HG03558 (cell line): ENCODE measurements at regions not wholly inside any gene's neighbourhood (a gene's known extent, or its start where the extent isn't known, plus 50 kb on each side); places are given as distances from the start of the nearest gene placed in this dataset.
"Not testable (repeated sequence)": the region's sequence is repeated elsewhere in the genome, so short reads cannot be mapped to it uniquely, and the experiment has no call there.

ENCODE experiments used
- ATAC-seq: cut with Tn5 transposase; IDR thresholded peaks from one replicate; pipeline ENCODE4 v1.9.1; 2021; ENCODE audit warnings: moderate number of reproducible peaks; ENCODE audit not compliant: unreplicated experiment; ENCODE audit errors: extremely low read depth

GRCh38 chr13:81565849-81566248, 1224.9 kb upstream of the SPRY2 start:
- no peak for ATAC-seq

DNA sequence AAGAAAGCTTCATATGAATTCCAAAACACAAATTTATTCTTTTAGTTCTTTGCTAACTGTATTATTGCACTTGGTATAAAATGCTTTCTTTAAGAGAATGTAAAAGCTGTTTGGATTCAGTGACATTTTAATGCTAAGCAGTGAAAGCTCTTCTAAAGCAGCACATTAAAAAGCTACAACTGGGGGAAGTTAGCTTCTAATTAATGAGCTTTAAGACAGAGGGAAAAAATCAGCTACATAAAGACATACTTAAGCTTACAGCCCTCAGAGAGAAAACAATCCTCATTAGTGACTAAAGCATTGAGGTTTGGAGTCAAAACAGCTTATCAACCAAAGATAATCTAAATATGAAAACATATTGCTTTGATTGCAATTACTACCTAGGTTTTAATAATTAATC, 1222.2 kb upstream of the SPRY2 start:
- no peak for ATAC-seq

- ATAC-seq, result no peak
Measured at GRCh38 chr13:81562598-81562997, 1221.7 kb upstream of the SPRY2 start.

- no peak for ATAC-seq
Measured at GRCh38 chr13:81551036-81551435, 1210.1 kb upstream of the SPRY2 start.

GRCh38 chr13:81546294-81546693, 1205.4 kb upstream of the SPRY2 start:
- ATAC-seq, result not testable (repeated sequence)

DNA sequence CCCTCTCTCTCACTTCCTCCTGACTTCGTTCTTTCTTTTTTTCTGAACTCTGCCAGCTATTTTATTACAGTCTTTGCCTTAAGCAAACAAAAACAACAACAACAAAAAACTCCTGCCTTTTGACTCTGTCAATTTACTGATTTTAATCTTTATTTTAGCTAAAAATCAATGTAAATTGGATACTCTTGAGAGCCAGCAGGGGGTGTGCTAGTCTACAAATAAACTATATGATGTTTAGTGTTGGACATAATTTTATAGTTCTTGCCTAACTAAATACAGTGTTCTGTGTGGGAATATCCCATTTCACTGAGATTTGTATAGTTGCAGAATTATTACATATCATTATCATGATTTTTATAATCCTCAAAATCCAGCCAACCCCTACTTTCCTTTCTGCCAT, 1199.9 kb upstream of the SPRY2 start:
- ATAC-seq, result no peak

DNA sequence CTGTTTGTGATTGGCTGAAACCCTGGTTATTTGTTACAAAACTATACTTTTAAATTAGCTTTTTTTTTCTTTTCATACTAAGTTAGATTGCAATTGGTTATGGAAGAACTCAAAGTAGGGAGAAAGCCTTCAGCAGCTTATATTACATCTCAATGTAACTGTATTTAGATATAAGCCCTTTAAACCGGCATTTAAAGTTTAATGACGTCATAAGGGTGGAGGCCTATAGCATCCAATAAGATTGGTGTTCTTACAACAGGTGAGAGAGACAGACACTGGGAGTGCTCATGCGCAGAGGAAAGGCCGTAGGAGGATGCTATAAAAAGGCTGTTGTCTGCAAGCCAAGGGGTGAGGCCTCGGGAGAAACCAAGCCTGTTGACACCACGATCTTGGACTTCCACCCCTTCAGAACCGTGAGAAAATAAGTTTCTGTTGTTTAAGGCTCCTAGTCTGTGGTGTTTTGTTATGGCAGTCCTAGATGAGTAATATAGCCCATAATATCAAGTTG, 1198.8 kb upstream of the SPRY2 start:
- no peak for ATAC-seq

GRCh38 chr13:81498969-81499368, 1158.0 kb upstream of the SPRY2 start:
- no peak for ATAC-seq

DNA sequence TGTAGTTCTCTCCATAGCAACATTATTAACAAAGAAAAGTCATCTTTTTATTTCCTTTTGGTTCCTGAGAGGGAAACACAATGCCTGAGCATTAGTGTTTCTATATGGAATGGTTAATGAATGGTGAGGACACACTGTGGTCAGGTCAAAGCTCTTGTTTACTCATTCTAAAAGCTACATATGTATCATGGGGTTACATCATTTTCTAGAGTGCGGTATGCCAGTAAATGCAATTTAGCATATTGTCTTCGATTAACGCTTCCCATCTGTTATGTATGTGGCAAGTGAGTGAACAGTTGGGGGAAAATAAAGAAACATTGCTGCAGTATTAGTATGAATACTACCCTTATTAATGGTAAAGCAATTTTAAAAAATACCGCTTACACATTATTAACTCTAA, 1152.2 kb upstream of the SPRY2 start:
- no peak for ATAC-seq

GRCh38 chr13:81492449-81492848, 1151.5 kb upstream of the SPRY2 start:
- ATAC-seq, result no peak

- ATAC-seq, result no peak
Measured at GRCh38 chr13:81488021-81488420, 1147.1 kb upstream of the SPRY2 start.

- ATAC-seq, result no peak
Measured at GRCh38 chr13:81487151-81487550, 1146.2 kb upstream of the SPRY2 start.

DNA sequence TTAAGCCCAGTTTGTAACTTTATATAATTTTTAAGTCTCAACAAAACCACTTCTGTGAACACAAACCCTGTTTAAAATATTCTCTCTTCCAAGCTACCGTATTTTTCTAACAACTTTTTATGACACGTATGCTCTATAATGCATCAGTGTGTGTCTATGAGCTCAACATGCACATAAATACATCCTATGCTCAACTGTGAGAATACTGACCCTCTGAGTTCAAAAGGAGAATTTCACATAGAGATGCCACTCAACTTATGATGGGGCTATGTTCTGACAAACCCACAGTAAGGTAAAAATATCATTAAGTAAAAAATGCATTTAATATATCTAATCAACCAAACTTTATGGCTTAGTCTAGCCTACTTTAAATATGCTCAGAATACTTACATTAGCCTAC, 1139.7 kb upstream of the SPRY2 start:
- ATAC-seq, result no peak

DNA sequence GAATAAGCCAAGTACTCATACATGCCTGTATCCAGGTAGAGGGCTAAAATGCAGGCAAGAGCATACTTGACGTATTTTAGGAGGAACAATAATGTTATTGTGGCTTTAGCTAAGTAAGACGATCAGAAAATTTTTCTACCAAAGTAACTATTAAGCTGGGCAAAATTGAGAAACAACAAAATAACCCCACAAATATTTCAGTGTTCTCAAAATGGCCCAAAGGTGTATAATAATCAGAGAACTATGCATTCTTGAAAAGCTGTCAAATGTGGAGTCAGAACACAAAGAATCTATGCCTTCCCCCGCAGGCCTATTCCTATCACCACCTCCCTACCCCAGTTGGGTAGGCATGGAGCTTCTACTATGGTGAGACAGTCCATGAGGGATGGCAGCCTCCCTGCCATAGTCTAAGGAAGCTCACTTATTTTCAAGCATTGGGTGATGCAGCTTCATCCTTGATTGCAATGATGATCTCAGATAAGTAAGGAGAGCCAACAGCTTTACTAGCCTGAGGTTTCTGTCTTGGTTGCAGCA, 1132.5 kb upstream of the SPRY2 start:
- ATAC-seq, result no peak

- no peak for ATAC-seq
Measured at GRCh38 chr13:81458170-81458569, 1117.2 kb upstream of the SPRY2 start.

GRCh38 chr13:81446441-81446840, 1105.5 kb upstream of the SPRY2 start:
- no peak for ATAC-seq

GRCh38 chr13:81442904-81443303, 1102.0 kb upstream of the SPRY2 start:
- no peak for ATAC-seq

DNA sequence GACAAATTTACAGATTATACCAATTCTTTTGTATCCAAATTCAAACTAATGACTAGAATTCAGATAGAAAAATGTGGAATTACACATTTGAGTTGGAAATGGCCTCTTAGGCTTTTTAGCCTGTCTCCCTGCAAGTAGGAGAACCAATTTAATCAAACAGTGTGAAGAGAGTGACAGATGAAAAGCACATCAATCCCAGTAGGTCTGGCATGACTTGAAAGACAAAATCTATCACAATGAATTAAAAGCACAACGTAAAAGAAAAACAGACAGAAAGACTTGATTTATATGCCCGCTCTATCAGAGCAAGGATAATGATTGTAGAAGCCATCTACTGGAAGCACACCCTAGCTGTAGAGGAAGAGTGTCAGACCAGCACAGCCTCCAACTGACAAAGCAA, 1084.4 kb upstream of the SPRY2 start:
- no peak for ATAC-seq

DNA sequence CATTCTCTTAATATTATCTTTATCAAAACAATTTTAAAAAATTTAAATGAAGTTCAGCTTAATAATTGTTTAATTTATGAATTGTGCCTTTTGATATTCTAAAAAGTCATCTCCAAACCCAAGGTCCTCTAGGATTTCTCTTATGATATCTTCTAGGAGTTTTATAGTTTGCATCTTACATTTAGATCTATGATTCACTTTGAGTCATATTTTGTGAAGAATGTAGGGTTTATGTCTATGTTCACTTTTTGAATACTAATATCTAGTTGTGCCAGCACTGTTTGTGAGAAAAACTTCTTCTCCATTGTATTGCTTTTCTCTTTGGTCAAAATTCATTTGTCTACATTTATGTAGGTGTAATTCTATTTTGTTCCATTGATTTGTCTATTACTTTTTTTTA, 1068.4 kb upstream of the SPRY2 start:
- ATAC-seq, result no peak

DNA sequence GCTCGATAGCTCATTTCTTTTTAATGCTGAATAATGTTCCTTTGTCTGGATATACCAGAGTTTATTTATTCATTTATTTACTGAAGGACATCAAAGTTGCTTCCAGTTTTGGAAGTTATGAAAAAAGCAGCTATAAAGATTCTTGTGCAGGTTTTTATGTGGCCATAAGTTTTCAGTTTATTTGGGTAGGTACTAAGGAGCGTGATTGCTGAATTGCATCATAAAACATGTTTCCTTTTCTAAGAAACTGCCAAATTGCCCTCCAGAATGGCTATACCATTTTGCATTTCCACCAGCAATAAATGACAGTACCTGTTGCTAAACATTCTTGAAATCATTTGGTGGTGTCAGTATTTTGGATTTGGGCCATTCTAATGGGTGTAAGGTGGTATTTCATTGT, 1067.7 kb upstream of the SPRY2 start:
- ATAC-seq, result no peak

- ATAC-seq, result peak; percentile 62
Measured at GRCh38 chr13:81406639-81407292, 1065.8 kb upstream of the SPRY2 start.

DNA sequence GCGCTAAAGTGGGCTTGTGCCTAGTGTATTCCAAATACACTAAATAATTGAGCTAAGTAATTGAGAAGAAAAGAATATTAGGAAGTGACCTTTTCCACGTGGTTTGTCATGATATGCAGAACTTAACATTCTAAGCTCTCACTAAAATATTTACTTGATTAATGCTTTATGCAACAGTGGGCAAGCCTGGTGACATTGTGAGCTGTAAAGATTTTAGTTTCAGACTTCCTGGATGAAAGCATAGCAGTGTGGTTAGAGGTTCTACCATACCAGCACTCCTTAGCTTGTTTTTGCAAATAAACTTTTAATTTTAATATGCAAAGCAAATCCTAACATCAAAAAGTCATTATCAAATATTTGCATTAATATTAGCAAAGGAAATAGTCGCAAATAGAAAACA, 1065.1 kb upstream of the SPRY2 start:
- ATAC-seq, result no peak
